ENCODE measurements at regions not wholly inside any gene's neighbourhood (a gene's known extent, or its start where the extent isn't known, plus 50 kb on each side); places are given as distances from the start of the nearest gene placed in this dataset.
"Not testable (repeated sequence)": the region's sequence is repeated elsewhere in the genome, so short reads cannot be mapped to it uniquely, and the experiment has no call there.

DNA sequence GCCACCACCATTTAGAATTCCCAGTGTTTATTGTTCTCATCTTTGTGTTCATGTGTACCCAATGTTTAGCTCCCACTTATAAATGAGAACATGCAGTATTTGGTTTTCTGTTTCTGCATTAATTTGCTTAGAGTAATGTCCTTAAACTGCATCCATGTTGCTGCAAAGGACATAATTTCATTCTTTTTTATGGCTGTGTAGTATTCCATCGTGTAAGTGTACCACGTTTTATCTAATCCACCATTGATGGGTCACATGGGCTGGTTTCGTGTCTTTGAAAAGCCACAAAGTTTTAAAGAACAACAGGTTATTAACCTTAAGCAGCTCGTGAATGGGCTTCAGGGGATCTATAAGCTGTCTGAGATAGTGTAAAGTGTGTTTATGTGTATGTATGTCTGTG lies 125.2 kb upstream of the CDIN1 start:
- TF ChIP-seq CTCF (IDR thresholded peaks at IDR 0.05; ENCODE audit: borderline replicate concordance, extremely low read depth, low read length, poor library complexity, severe bottlenecking); EZH2 (IDR thresholded peaks at IDR 0.05; ENCODE audit: borderline replicate concordance, low read depth, low read length, severe bottlenecking): not testable (repeated sequence)

Measured in DND-41 (cell line).